GM18873 (cell line): ENCODE measurements at regions not wholly inside any gene's neighbourhood (a gene's known extent, or its start where the extent isn't known, plus 50 kb on each side); places are given as distances from the start of the nearest gene placed in this dataset.

Experiments
- ATAC-seq: cut with Tn5 transposase; IDR thresholded peaks from one replicate; pipeline ENCODE4 v1.9.1; 2021; ENCODE audit warnings: mild to moderate bottlenecking, moderate library complexity, moderate number of reproducible peaks; ENCODE audit not compliant: unreplicated experiment, low FRiP score

DNA sequence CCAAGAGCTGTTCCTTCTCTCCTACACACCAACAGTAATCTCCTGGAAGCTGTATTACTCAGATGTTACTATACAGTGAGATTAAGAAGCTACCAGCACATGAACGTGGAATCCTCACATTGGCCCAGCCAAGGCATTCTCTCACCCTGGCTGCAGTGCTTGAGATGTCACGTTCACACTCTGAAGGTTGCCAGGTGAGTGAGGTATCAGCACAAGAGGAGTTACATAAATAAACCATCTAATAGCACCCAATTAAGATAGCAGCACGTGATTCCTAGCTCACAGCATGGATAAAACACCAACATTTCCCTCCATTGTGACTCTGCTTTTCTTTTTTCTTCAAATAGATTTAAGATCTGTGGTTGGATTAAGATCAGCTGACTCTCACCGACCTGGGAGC, 182.8 kb downstream of the PLPP3 start:
- no peak for ATAC-seq

DNA sequence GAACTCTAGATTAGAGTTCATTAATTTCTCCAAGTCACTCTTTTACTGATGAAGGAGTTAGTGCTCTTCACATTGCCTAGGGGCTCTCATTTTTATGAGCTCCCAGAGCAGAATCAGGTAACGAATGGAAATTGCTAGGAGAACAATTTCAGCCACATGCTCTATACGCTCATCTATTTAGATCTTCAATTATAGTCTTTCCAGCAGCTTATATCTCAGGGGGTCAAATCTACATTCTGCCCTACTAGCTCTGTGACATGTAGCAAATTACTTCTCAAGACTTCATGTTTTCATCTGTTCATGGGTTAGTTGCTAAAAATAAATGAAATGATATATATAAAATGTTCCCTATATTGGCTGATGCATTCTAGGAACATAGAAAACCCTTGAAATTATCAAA, 183.6 kb downstream of the PLPP3 start:
- no peak for ATAC-seq

DNA sequence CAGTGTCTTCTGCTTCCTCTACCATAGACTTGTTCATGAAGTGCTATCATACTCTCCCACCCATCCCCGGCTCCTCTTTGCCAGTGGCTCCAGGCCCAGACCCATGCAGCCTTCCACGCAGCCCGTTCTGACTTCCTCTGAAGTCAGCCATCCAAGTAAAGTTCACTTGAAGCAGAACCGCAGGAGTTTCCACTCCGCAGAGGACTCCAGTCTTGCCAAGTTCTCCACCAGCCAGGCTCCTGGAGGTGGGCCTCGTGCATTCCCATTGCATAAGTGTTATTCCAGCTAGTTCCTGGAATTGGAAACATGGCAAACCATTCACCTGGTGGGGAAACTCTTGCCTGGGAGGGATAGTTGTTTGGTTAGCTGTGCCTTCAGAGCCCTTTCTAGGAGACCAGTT, 185.1 kb downstream of the PLPP3 start:
- ATAC-seq: no peak

DNA sequence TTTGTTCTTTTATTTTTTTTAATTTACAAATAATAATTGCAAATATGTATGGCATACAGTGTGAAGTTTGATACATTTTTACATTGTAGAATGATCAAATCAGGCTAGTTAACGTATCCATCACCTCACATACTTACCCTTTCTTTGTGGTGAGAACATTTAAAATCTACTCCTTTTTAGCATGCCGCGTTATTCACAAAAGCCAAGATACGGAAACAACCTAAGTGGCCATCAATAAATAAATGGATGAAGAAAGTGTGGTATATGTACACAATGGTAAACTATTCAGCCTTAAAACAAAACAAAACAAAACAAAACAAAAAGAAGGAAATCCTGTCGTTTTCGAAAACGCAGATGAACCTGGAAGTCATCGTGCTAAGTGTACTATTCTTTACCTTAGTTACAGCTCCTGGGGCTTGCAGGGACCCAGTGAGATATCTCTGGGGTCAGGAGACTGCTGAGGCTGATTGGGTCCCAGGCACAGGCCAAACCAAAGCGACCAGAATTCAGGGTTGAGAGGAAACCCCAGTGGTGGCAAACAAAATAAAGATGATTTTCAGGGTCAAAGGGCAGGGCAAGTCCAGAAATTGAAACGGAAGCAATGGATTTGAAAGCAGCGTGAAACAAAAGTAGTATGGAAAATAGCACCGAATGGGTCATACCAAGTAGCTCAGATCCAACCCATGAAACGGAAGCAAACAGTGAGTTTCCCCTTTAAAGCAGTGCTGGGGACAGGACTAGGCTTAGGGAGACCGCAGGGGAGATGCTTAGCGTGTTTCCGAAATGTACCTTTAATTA, 188.2 kb downstream of the PLPP3 start:
- no peak for ATAC-seq

DNA sequence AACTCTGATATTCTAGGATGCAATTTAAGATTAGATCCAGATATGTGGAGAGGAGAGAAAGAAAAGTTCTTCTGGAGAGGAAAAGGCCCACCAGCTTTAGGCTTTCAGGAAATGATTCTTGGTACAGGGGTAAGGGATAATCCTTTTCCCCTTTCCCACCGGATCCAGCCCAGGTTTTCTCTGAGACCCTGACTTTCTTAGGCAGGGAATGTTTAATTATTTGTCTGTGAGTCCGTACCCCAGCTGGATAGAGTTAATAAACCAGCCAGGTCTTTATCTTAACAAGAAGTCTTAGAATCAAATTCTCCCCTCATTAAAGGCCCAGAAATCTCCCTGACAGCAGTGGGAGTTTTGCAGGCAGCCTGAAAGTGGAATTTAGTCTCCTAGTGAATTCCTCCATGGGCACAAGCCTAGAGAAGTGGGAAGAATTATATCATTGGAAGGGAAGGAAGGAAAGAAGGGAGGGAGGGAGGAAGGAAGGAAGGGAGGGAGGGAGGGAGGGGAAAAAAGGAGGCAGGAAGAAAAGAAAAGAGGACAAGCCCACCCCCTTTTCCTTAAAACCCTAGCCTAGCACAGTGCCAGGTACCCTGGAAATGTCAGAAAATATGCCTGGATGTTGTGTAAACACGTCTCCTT, 189.0 kb downstream of the PLPP3 start:
- ATAC-seq: no peak

DNA sequence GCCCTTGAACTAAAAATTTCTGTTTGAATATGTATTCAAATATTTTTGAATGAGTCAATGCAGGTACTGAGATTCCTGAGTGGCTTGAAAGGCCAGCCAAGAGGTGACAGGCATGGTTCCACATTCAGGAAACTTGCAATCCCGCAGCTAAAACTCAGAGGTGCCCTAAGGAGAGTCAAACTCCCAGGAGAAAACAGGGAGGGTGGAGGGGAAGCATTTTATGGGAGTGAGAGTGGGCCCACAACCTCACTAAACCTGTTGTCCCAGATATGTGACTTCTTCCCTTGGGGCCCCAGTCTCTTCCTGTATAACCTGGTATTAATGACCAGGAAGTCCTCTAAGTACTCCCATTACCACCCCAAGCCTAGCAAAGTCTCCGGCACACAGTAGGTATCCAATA, 189.6 kb downstream of the PLPP3 start:
- ATAC-seq: no peak

DNA sequence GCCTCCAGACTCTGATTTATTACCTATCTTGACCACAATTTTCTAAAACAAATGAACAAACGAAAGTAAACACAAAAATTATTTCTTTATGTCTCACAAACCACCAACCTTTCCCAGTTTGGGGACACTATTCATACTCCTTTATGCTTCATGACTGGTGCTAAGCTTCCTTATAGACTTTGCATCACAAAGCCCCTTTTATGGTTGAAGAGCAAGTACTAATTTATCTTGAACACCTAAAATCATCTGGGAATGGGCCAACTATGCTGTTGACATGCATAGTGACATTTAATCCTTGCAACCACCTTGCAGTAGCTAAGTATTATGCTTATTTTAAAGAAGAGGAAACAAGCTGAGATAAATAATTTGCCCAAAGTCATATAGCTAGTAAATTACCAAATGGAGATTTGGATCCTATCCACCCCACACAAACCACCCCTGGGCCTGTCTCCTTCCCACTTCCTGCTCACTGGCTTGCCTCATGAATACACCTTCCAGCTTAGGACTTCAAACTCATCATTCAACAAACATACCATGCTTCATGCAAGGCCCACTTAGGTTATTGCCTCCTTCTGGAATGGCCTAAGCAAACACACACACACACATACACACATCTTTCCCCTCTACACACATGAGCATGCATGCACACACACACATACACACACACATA, 192.2 kb downstream of the PLPP3 start:
- ATAC-seq: no peak

DNA sequence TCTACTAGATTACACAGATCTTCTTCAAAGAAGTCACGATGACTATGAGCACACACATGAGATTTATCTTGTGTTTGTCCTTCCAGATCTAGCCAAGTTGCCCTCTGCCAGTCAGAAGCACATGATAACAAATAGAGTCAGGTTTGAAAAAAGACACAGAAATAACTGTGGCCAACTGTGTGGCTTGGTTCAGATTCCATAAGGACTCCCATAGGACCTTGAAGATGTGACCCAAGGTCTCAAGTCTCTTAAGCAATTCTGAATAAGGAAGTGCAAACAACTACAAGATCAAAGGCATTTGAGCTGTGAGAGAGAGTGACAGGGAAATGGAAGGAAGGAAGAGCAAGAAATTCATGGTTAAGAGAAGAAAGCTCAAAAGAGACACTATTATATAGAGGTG, 194.0 kb downstream of the PLPP3 start:
- ATAC-seq: no peak

DNA sequence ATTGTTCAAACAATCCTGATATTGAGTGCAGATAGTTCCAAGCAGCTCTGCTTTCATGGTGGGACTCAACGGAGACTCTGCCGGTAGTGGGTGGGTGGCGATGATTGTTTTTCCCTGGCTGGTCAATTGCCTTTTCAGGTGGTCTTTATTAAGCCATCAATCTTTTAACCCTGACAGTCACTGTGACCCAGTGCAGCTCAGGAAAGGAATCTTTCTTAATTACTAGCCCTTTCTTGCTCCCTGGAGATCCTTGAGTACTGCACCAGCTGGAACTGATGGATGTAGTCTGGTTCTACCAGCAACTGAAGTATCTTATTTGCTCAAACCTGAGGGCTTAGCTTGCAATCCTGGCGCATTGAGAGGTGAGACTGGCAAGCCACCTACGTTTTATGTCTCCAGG, 196.4 kb downstream of the PLPP3 start:
- no peak for ATAC-seq

DNA sequence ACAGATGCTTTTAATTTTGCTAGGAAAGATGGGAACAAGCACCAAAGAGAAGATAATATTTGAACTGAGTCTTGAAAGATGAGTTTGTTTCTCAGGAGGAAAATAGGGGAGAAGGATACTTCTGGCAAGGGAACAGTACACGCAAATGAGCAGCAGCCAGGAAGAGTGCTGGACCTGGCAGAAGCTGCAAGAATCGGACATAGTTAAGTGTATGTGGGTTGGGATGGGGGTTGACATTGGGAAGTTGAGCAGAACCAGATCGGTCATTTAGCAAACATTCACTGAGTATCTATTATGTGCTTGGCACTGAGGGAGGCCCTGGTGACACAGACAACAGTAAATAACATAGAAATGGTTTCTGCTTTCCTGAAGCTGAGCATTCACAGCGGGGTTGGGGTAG, 198.8 kb downstream of the PLPP3 start:
- no peak for ATAC-seq

DNA sequence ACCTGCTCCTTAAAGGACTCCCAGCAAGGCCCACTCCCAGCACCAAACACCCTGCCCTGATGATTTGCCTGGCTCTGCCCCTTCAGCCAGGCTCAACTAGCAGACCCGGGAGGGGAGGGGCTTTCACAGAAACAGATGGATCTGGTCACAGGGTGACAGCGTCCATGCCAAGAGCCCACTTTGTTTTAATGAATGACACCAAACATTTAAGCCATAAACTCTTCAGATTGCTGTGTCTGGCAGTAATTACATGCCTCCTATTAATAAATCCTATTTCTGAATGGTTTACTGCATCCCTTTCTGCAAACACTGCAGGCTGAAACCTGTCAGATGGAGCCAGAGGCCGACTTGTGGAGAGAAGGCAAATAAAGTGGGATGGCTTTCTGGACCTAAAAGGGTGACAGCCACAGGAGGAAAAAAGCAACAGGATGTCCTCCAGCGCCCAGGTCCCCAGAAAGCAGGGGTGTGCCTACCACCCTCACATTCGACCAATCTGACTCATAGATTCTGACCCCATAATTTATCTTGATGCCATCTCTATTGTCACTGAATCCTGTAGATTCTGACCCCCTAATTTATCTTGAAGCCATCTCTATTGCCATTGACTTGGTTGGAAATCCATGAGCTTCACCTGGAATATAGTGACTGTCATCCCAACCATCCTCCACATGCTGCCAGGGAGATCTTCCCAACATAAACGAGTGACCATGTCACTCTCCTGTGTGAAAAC, 200.9 kb downstream of the PLPP3 start:
- ATAC-seq: no peak

DNA sequence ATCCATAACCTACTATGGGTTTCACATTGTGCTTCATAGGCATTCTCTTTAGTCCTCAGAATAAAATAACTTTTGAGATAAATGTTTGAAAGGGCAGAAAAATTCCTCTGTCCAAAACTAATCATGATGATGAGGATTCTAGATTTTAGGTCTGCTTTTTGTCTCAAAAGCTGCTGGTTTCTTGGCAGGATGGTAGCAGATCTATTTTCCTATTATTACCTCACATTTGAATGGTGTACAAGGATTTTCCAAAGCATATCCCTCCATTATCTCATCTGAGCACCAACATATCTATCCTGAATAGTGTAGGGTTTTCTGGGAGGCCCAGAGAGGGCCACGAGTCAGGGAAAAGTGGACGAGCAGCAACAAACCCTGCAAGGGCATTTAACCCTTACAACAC, 201.9 kb downstream of the PLPP3 start:
- ATAC-seq: no peak

DNA sequence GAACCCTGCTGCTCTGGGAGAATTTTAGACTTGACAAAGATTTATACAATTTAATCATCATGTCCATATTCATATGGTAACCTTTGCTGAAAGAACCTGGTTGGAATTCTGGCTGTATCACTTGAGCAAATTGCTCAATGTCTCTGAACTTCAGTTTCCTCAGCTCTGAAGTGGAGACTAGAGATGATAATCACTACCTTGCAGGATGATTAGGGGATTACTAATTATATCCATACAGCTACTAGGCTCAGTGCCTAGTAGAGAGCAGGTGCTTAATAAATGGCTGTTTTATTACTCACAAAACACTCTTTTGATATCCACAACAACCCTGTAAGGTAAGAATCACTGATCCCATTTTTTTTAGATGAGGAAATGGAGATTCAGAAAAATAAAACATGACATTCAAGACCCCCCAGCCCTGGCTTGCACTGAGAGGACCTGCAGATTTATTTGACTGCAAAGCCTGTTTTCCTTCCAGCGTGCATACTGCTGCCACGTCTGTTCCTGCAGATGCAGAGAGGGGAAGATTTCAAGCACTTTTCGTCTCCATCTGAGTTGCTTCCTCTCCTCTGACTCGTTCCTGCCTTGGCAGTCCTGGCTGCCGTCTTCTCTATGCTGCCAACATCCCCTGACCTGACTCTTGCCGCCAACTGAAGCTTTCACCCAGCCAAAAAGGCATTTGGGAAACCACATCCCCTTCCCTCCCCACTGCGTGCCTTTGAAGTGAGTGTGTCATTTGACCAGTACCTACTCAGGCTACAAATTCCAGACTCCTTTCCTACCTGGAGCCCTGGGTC, 203.0 kb downstream of the PLPP3 start:
- no peak for ATAC-seq

DNA sequence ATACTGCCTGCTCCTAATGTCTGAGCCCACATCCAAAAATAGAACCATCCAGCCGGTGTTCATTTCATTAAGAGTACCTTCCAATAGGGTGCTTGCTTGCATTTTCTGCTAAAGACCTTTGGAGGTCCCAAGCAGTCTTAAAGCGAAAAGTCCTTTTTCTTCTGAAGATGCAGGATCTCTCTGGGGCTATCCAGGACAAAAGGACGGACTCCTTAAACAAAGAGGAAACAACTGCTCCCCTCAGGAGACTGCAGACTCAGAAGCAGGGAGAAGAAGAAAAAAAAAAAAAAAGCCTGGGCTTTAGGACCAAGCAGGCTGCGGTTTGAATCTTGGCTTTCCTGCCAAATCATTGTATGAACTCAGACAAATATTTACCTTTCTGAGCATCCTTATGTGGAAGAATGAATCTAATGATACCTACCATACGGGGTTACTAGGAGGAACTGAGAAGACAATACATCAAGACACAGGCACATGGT, 204.0 kb downstream of the PLPP3 start:
- no peak for ATAC-seq

DNA sequence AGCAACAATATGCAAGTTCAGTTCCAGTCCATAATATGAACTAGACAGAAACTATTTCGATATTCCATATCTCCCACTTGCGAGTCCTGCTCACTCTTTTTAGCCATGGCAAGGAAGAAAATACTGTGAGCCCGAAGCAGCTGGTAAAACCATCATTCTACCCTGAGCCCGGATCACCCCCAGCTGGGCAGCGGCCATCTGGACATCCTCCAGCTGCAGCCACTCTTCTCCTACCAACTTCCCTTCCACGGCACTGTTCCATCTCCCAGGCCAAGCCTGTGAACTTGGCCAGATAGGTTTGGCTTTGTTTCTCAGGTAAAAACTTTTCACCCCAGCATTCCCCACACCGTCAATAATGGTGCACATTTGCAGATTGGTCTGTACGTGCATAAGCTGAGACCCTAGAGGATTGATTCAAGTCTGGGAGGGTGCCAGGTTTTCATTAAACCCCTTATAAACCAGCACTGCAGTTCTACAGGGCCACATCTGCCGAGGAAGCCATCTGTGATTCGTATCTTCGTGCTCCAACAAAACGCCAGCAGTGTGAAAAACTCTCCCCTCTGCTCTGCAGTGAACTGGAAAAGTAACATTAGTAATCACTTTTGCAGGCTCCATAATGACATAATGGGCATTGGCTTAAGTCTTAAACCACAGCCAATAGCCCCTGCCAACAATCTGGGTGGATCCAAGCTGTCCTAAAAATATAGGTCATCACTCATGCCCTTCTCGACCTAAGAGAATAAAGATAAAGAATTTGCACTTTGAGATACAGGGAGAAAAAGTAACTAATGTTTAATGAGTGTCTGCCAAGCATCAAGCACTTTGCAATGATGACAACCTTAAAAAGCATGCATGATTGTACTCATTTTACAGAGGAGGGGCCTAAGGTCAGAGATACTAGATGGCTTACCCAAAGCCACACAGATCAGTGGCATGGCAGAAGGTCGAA, 205.1 kb downstream of the PLPP3 start:
- ATAC-seq: no peak

DNA sequence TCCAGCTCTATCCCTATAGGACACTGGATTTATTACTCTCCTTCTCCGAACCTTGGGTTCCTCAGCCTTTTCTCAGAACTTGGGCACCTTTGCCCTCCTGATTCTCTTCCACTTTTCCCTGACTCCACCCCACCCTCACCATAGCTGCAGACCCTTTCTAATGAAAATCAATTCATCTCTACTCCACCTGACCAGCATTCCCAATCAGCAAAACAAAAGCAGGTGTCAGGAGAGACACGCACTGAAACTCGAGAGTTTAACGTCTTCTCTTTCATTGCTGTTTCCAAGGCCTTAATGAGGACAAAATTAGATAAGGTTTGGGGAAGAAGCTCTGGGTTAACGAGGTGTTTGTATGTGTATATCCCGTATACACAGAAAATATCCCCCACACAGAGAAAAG, 208.8 kb downstream of the PLPP3 start:
- no peak for ATAC-seq

DNA sequence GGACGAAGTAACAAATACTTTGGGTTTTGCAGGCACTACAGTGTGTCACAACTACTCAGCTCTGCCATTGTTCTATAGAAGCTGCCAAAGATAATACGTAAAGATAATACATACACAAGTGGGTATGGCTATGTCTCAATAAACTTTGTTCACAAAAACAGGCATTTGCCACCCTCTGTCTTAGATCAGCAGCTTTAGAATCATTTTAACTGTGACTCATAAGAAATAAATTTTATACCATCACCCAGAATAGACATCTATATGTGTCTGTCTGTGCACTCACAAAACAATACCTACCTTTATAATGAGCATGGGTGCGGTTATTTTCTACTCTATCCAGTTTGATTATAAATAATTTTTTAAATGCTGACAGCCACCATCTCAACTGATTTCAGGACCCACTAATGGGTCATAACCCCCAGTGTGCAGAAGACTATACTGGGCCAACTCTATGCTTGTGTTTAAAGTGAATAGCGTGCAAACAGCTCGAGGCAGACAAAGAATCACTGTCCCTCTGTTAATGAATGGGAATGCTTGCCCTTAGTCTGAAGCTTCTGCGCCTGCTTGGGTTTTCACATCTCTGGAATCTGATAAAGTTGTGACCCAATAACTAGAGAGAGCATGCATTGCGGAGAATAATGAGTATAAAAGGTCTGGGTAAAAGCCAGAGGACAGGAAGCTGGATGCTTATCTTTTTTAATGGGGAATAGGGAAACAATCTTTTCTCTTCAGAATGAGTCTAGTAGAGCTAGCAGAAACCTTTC, 216.2 kb downstream of the PLPP3 start:
- ATAC-seq: no peak

DNA sequence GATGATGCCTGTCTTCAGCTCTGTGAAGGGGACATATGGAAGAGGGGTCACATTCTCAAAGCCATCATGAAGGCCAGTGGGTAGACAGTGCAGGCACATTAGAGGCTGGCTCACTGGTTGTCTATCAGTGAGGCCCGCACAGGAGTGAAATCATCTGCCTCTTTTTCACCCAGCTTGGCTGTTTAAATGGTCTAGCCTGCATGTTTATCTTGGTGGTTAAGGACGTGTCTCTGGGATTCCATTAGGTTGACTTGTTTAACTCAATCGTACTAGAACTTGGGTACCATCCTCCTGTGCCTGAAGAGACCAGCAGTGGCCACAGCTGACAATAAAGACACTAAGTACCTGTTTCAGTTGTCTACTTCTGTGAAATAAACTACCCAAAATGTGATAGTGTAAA, 219.3 kb downstream of the PLPP3 start:
- ATAC-seq: no peak
